ENCODE measurements at regions not wholly inside any gene's neighbourhood (a gene's known extent, or its start where the extent isn't known, plus 50 kb on each side); places are given as distances from the start of the nearest gene placed in this dataset.

DNA sequence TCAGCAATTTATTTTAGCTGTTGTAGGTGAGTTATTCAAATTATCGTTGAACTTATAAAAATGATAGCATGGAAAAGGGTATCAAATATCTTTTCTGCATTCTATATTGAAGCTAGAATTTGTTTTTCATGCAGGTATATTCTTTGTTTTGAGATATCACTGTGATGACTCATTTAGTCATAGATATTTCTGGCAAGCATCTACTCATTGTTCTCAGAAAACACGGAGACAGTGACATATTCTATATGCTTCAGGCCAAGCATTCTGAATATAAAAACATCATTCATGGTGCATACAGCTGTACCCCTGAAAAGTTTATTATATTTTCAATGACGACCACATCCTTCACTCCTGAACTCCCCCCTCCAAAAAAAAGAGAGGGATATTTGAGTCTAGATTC is 150.3 kb upstream of the GRIA1 start:
- H3K27me3 Mint-ChIP-seq = no peaks in the 10 kb centered on the region
- no peaks in the 10 kb centered on the region for H3K79me2 ChIP-seq (ENCODE audit: control insufficient read depth, insufficient read depth, low read length)
- TF ChIP-seq, protein P1, sequence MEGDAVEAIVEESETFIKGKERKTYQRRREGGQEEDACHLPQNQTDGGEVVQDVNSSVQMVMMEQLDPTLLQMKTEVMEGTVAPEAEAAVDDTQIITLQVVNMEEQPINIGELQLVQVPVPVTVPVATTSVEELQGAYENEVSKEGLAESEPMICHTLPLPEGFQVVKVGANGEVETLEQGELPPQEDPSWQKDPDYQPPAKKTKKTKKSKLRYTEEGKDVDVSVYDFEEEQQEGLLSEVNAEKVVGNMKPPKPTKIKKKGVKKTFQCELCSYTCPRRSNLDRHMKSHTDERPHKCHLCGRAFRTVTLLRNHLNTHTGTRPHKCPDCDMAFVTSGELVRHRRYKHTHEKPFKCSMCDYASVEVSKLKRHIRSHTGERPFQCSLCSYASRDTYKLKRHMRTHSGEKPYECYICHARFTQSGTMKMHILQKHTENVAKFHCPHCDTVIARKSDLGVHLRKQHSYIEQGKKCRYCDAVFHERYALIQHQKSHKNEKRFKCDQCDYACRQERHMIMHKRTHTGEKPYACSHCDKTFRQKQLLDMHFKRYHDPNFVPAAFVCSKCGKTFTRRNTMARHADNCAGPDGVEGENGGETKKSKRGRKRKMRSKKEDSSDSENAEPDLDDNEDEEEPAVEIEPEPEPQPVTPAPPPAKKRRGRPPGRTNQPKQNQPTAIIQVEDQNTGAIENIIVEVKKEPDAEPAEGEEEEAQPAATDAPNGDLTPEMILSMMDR (IDR thresholded peaks at IDR 0.05) = no peak
- TF ChIP-seq EZH2 (IDR thresholded peaks at IDR 0.05; ENCODE audit: borderline replicate concordance, insufficient read depth, low read depth, low read length, poor library complexity, severe bottlenecking) = no peak
- no peaks in the 10 kb centered on the region for H3K4me1 Mint-ChIP-seq
- H3K9ac ChIP-seq (ENCODE audit: low read length) = no peak overlapping the region
- CTCF ChIA-PET = no interaction called here
- ATAC-seq (ENCODE audit: low read depth) = no peak
- H3K9me3 ChIP-seq (ENCODE audit: control extremely low read depth in 1 of 3, control insufficient read depth in 2 of 3, insufficient read depth in 1 of 3, low read length in 2 of 3) = no peaks in the 10 kb centered on the region
- H4K20me1 ChIP-seq (ENCODE audit: control insufficient read depth, insufficient read depth, low read length, poor library complexity, severe bottlenecking) = no peaks in the 10 kb centered on the region
- H3K4me1 ChIP-seq (ENCODE audit: control insufficient read depth in 2 of 2, insufficient read depth in 2 of 2, low read length in 2 of 2) = no peaks in the 10 kb centered on the region
- no peaks in the 10 kb centered on the region for H3K27me3 ChIP-seq (replicated peaks in 1 of 4; ENCODE audit: control extremely low read depth in 1 of 4, control insufficient read depth in 3 of 4, insufficient read depth in 4 of 4, low read length in 3 of 4)
- no CpG with 5 or more reads among the region's 3 CpGs for WGBS (ENCODE audit: insufficient coverage)
- no peak overlapping the region for H2AFZ ChIP-seq (ENCODE audit: insufficient read depth, low read depth, low read length, poor library complexity, severe bottlenecking)
- DNase-seq = no peak
- no peak overlapping the region for H3K4me3 ChIP-seq (ENCODE audit: control extremely low read depth in 1 of 5, extremely low read depth in 1 of 5, insufficient read depth in 1 of 5, low read depth in 2 of 5, low read length in 4 of 5)
- no peaks in the 10 kb centered on the region for H3K36me3 ChIP-seq (replicated peaks in 1 of 2; ENCODE audit: control extremely low read depth in 1 of 2, control insufficient read depth in 1 of 2, extremely low read depth in 1 of 2, insufficient read depth in 2 of 2, low read length in 1 of 2)
- H3K4me3 Mint-ChIP-seq = no peak overlapping the region
- intact Hi-C loops (cut with micrococcal nuclease) = no loop called here
- H3K27ac Mint-ChIP-seq = no peak overlapping the region
- no peak overlapping the region for H3K27ac ChIP-seq (ENCODE audit: low read length in 2 of 2)
- POLR2A ChIA-PET = no interaction called here
- H3K9me3 Mint-ChIP-seq (ENCODE audit: insufficient read depth) = no peaks in the 10 kb centered on the region
- H3K4me2 ChIP-seq (replicated peaks; ENCODE audit: low read depth, low read length, poor library complexity, severe bottlenecking) = no peak overlapping the region

GRCh38 chr5:153340738-153341137 is 149.7 kb upstream of the GRIA1 start:
- no peaks in the 10 kb centered on the region for H3K9me3 Mint-ChIP-seq (ENCODE audit: insufficient read depth)
- TF ChIP-seq, protein P1 (IDR thresholded peaks at IDR 0.05) = no peak
- TF ChIP-seq EZH2 (IDR thresholded peaks at IDR 0.05; ENCODE audit: borderline replicate concordance, insufficient read depth, low read depth, low read length, poor library complexity, severe bottlenecking) = no peak
- H3K27me3 ChIP-seq (replicated peaks in 1 of 4; ENCODE audit: control extremely low read depth in 1 of 4, control insufficient read depth in 3 of 4, insufficient read depth in 4 of 4, low read length in 3 of 4) = no peaks in the 10 kb centered on the region
- H3K27ac ChIP-seq (ENCODE audit: low read length in 2 of 2) = no peak overlapping the region
- no peak overlapping the region for H3K4me2 ChIP-seq (replicated peaks; ENCODE audit: low read depth, low read length, poor library complexity, severe bottlenecking)
- no peaks in the 10 kb centered on the region for H3K4me1 Mint-ChIP-seq
- H3K27me3 Mint-ChIP-seq = no peaks in the 10 kb centered on the region
- no peak overlapping the region for H3K4me3 Mint-ChIP-seq
- no peaks in the 10 kb centered on the region for H3K9me3 ChIP-seq (ENCODE audit: control extremely low read depth in 1 of 3, control insufficient read depth in 2 of 3, insufficient read depth in 1 of 3, low read length in 2 of 3)
- ATAC-seq (ENCODE audit: low read depth) = no peak
- no CpG with 5 or more reads among the region's 1 CpG for WGBS (ENCODE audit: insufficient coverage)
- no peaks in the 10 kb centered on the region for H4K20me1 ChIP-seq (ENCODE audit: control insufficient read depth, insufficient read depth, low read length, poor library complexity, severe bottlenecking)
- H3K79me2 ChIP-seq (ENCODE audit: control insufficient read depth, insufficient read depth, low read length) = no peaks in the 10 kb centered on the region
- ChIA-PET POLR2A (no interaction called here), CTCF (no interaction called here)
- H3K4me3 ChIP-seq (ENCODE audit: control extremely low read depth in 1 of 5, extremely low read depth in 1 of 5, insufficient read depth in 1 of 5, low read depth in 2 of 5, low read length in 4 of 5) = no peak overlapping the region
- H3K36me3 ChIP-seq (replicated peaks in 1 of 2; ENCODE audit: control extremely low read depth in 1 of 2, control insufficient read depth in 1 of 2, extremely low read depth in 1 of 2, insufficient read depth in 2 of 2, low read length in 1 of 2) = no peaks in the 10 kb centered on the region
- no peak overlapping the region for H3K27ac Mint-ChIP-seq
- no peak overlapping the region for H3K9ac ChIP-seq (ENCODE audit: low read length)
- intact Hi-C loops (cut with micrococcal nuclease) = no loop called here
- no peaks in the 10 kb centered on the region for H3K4me1 ChIP-seq (ENCODE audit: control insufficient read depth in 2 of 2, insufficient read depth in 2 of 2, low read length in 2 of 2)
- no peak overlapping the region for H2AFZ ChIP-seq (ENCODE audit: insufficient read depth, low read depth, low read length, poor library complexity, severe bottlenecking)
- DNase-seq = no peak
